ENCODE measurements at regions not wholly inside any gene's neighbourhood (a gene's known extent, or its start where the extent isn't known, plus 50 kb on each side); places are given as distances from the start of the nearest gene placed in this dataset.
"Not testable (repeated sequence)": the region's sequence is repeated elsewhere in the genome, so short reads cannot be mapped to it uniquely, and the experiment has no call there.

DNA sequence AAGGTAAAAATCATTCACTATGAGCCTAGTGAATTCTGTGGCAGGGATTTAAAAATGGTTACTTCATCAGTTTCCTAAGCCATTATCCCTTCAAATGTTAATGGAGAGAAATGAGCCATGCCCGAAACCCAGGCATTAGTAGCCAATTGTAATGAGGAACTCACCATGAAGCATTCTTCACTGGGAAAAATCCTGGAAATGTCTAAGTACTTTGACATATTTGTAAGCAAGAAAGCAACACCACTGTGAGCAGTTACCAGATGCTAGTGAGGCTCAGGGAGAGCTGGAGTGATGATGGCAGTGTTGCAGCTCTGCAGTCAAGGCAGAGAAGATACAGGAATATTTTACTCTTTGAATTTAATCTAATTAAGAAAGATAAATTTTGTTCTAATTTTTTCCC, 220.0 kb upstream of the MBL2 start:
- DNase-seq: no peak

DNA sequence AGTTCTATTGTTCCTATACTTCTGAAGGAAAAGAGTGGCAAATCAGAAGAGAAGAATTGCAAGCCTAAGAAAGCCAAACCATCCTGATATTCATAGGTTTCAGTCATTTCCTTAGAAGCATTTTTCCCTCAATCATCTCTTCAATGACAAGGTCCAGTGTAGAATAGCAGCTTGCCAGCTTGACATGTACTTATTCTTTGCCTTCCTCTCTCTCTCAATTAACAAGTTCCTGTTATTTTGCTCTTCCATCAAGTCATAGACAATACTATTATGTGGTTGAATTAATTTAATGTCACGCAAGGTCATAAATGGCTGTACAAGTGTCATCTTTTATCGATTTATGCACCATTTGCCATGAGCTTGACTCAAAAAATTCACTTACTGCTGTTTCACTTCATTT, 216.3 kb upstream of the MBL2 start:
- DNase-seq: no peak

DNA sequence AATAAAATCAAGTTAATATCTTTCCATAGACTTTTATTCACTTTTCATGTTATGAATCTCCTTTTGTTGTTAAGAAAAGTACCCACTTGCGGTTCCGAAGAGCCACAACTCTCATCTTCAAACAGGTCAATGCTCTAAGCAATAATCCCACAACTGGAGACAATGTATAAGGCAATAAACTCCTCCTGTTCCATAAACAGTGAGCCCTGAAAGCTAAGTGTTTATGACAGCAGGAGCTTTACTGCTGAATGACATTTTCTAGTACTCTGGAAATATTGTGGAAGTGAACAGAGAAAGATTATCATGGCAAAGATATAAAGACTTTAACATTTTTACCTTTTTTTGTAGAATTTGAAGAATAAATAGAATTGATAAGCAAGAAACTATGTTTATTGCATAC, 213.5 kb upstream of the MBL2 start:
- no peak for DNase-seq

DNA sequence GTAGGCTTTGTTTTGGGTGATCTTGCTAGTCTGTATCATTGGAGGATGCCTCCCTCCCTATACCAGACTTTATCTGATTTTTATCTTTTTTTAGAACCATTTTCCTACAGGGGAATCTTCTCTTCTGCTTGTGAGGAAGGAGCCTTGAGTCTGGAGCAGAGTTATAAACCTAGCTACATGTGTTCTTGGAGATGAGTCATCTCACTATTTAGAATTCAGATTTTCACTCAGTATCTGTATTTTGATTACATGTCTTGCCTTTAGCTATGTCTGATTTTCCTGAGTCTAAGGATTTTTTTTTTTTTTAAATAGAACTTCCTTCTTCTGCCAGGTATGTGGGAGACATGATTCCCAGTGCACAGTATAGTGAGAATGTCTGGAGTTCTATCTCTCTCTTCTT, 211.6 kb upstream of the MBL2 start:
- DNase-seq: no peak

DNA sequence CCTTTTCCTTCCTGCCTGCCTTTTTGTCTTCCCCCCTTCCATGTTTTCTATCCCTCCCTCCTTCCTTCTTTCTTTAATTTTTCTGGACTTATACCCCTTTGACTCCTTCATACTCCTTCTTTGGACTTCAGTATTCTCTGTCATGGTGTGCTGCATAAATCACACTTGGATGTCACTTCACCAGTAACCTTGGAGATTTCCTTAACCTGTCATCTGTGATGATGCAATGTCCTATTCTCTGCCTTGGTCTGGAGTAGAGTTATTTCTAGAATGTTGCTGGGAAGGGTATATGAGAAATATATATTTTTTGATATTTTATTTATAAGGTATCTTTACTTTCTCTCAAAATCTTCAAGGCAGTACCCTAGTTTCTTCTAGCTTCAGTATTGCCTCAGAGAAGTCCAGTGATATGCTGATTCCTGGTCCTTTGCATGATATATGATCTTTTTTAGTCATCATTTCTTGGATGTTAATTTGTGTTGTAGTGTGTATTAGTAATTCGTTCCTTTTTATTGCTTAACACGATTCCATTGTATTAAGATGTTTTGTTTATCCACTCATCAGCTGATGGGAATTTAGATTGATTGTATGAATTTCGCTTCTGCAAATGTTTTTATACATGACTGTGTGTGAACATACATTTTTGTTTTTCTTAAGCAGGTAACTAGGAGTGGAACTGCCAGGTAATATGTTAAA, 206.9 kb upstream of the MBL2 start:
- no peak for DNase-seq

DNA sequence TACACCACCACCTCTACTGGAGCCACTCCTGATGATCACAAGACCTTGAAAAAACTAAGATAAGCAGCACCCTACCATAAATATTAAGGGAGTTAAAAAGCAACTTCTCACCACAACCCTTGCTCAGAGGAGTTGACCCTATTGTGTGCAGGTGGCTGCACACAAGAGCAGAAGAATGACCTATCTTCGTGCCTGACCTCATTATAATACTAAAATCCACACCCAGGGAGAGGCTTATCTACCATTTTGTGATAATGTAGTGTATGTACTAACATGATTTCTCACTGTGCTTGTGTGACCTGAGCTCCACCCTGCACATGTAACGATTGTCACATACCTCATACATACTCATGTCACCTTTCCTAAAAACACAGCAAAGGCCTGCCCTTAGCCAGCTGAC, 205.0 kb upstream of the MBL2 start:
- no peak for DNase-seq

DNA sequence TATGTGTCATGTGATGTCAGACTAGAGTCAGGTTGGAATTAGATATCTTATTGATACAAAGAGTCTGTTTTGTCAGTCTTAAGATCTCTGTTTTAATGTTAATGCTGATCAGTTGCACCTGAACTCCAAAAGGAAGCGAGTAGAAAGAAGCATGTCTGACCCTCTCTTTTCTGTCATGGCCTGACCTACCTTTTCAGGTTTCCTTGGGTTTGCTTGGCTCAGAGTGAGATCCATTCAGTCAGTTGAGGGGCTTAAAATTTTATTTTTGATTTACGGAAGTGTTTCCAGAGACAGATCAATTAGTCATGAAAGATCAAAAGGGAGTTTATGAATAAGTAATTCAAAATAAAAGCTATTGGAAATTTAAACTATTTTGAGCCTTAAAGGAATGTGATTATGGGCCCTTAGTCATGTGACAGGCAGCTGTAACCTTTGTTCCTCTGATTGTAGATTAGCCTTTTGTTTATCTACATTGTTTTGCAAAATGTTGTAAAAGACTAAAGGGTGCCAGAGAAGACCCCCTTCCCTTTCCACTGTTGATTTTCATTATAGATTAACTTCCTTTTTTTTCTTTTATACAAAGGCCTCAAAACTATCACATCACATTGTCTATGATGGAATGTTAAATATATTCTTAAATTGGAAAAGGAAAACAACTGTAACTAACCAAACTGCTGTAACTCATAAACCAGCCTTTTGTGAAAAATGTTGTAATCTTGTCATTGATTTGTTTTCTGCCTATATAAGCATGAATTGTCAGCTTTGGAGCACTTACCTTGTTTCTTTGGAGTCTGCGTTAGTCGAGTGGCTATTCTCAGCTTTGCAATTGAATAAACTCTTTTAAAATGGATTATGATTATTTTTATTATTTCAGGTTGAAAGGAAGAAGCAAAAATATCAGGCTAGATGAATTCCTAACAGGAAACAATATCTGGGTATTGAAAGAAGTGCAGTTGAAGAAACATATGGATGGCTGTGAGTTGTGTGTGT, 195.5 kb upstream of the MBL2 start:
- DNase-seq: no peak

DNA sequence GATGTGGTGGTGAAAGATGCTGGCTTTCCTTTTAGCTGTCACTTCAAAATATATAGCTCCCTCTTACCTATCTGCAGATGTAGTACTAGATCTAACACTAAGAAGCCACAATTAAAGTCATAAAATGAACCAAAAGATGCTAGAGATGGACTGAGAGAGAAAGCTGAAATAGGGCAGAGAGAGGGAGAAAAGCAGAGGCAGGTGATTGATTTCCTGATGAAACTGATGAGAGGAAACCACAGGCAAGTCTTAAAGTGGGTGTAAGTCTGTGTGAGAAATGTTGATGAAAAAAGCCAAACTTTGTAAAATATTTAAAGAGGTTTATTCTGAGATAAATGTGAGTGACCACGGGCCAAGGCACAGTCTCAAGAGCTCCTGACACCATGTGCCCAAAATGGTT, 194.3 kb upstream of the MBL2 start:
- no peak for DNase-seq

DNA sequence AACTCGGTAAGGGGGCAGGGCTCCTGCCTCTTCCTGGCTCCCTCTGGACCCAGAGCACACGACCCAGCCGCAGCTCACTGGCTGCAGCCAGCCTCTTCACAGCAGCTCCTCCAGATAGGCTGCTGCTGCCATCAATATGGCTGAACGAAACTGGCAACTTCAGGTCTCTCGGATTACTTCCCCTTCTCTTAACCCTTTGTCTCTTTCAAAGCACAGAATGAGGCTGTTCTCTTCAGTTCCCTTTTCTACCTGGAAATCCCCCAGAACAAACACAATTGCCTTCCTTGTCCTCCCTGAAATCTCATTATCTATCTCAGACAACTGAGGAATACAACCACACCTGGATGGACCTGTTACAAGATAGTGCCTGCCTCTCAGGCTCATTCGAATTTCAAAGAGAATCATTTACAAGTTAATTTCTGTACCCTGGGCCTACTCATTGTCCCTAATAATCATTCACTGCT, 193.4 kb upstream of the MBL2 start:
- DNase-seq: no peak

DNA sequence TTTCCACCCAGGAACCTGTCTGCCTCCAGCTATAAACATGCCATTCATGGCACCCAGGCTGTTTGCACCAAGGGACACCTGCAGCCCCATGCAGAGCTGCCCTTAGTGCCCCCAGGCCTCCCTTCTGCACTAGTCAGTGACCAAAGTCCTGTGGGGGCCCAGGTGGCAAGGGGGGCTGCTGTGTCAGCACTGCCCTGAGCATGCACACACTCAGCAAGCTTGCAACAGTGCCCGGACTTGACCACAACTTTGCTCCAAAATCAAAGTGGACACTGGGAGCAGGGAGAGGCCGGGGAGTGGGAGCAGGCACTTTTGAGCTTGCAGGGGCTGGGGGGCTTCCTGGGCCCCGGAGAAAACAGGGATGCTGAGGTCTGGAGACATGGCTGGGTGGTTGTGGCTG, 192.9 kb upstream of the MBL2 start:
- DNase-seq: no peak

DNA sequence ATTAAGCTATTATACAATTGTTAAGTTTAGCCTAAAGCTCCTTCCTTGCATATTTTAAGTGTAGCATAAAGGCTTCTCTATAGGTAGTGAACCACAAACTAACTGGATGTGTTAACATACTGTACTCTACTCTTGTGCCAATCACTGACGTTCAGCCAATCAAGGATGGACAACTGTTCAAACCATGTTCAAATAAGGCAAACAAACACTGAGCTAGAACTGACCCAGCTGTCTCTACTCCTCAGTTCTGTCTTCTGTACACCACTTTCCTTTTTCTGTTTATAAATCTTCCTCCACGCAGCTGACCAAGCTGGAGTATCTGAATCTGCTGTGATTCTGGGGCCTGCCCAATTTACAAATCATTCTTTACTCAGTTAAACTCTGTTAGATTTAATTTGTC, 188.7 kb upstream of the MBL2 start:
- DNase-seq: no peak

DNA sequence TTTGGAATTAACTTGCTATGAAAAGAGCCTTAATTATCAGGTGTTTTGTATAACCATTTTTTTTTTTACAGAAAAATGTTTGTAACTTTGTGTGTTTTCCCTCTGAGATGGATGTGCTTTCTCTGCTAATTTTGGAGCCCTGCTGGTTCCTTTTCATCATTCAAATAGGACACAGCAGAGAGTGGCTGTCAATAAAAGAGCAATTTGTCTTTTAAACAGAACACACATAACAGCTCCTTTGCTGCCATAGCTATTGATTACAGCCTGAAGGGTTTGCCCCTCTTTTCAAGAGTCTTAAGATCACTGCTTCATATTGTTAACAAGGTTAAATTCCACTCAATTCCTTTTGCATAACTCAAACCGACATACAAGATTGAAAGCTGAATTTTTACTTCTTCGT, 187.2 kb upstream of the MBL2 start:
- no peak for DNase-seq

DNA sequence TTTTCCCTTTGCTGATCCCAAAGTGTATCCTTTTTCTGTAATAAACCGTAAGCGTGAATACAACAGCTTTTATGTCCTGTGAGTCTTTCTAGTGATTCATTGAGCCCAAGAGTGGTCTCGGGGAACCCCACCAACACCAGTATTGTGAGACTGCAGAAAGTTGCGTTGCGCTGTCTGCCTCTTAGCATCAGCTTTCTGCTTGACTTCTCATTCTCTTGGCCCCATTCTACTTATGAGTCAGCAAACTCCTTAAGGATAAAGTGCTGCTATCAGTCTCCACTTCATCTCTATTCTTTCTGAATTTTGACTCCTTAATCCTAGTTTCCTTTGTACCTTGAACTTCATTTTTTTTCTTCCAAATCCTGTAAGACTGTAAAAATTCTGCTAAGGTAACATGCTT, 184.3 kb upstream of the MBL2 start:
- peak; percentile 4 for DNase-seq

DNA sequence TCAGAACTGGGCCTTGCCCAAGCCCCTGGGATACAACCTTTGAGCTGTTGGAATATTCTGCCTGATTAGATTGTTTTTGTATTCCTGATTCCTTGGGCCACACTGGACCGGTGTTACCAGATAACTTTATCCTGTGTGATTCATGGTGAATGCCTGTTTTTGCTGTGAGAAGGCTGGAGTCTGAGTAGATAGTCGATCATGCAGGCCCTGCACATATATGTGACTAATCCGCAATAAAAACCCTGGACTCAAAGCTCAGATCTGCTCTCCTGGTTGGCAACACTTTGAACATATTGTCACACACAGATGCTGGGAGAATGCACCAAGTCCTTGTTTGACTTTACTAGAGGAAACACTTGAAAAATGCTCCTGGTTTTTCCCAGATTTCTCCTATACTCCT, 183.9 kb upstream of the MBL2 start:
- peak; percentile 35 for DNase-seq

DNA sequence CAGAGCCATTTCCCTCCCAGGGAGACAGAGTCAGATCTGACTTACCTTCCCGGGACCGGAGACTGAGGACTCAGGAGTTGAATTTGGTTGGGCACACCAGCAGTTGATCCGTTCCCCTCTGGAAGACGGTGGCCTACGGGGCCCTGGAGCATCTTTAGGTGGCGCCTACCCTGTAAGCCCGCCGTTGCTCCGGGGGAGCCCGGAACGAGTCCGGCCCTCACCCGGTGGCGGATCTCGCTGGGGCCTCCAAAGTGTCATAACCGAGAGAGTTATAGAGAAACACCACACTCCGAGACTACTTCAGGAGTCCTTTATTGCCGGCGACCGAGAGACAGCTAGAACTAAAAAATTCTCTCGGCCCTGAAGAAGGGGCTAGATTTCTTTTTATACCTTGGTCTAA, 182.8 kb upstream of the MBL2 start:
- DNase-seq: no peak

DNA sequence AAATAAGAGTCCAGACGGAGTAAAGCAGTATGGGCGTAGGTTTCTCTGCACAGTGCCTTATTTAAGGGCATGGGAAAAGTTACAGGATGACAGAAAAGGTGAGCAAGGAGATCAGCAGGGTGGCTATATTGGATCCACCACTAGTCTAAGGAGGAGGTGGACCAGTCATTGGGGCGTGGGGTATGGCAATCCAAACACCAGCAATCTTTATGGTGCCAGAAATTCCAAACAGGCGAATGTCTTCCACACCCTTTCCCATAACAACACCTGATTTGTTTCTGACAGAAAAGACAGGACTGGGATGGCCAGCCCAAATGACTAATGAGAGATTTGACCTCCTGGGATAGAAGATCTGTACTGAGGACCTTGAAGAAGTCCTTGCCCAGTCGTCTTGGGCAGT, 181.8 kb upstream of the MBL2 start:
- no peak for DNase-seq

DNA sequence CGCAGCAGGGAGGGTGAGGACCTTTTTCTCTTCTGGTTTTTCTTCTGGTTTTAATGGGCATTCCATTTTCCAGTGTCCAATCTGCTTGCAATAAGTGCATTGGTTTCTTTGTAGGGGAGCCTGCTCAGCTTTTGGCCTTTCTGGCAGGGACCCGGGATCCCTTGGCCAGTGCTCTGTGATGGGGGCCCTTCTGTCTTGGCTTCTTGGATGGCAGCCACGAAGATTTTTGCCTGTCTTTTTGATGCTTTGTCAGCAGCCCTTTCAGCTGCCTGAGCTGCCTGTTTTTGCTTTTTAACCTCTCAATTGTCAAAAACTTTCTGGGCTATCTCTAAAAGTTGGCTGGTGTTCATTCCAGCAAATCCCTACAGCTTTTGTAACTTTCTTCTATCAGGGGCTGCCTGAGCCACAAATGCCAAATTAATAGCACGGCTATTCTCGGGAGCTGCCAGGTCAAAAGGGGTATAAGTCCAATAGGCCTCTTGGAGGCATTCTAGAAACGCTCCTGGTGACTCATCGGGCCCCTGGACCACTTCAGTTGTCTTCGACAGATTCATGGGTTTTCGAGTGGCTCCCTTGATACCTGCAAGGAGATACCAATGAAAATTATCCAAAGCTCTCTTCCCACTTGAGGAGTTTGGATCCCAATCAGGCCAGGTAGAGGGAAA, 179.9 kb upstream of the MBL2 start:
- no peak for DNase-seq

DNA sequence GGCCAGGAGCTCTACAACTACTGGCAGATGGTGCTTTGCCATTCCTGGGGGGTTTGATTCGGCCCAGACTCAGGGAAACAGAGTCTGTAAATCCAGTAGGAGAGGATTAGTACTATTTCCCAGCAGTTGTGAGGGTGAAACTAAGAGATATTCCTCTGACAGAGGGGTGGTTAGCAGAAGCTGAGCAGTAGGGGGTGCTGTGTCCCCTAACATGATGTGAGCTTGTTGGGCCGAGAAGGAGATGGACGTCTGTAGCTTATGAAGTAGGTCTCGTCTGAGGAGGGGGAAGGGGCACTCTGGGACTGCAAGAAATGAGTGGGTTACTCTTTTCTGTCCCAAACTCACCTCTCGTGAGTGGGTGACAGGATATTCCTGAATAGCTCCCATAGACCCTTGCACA, 179.2 kb upstream of the MBL2 start:
- DNase-seq: peak; percentile 24

DNA sequence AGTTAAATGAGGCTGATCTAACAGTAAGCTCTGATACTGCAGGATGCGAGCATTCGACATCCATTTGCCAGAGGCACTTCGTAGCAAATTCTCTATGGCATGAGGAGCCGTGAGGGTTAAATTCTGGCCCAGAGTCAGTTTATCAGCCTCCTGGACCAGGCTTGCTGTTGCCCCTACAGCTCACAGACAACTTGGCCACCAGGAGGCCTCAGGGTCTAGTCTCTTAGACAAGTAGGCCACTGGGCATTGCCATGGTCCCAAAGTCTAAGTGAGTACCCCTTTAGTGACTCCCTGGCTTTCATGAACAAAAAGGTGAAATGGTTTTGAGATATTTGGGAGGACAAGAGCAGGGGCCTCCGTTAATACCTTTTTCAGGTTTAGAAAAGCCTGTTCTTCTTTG, 178.0 kb upstream of the MBL2 start:
- no peak for DNase-seq

DNA sequence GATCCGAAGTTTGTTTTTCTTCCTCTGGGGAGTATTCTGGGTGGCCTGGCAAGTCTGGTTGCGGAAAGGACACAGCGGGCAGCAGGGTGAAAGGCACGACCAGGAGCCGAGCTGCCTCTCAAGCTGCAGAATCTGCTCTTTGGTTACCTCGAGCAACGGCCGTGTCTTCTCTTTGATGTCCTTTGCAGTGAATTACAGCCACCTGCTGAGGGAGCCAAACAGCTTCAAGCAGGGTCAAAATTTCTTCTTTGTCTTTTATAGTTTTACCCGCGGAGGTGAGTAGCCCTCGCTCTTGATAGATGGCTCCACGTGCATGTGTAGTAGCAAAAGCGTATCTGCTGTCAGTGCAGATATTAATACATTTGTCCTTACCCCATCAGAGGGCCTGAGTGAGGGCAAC, 177.3 kb upstream of the MBL2 start:
- no peak for DNase-seq

DNA sequence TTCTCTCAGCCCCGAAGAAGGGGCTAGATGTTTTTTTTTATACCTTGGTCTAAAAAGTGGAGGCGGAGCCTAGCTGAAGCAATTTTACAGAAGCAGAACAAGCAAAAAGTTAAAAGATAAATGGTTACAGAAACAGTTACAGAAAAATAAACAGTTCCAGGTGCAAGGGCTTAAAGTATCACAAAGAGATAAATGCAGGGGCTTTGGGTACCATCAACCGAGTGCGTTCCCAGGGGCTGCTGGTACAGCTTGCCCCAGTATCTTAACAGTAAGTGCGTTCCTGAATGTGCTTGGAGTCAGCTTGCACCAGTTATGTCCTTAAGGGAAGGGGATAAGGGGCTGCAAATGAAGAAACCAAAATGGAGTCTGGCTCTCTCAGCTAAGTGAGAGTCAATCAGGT, 173.9 kb upstream of the MBL2 start:
- DNase-seq: no peak

DNA sequence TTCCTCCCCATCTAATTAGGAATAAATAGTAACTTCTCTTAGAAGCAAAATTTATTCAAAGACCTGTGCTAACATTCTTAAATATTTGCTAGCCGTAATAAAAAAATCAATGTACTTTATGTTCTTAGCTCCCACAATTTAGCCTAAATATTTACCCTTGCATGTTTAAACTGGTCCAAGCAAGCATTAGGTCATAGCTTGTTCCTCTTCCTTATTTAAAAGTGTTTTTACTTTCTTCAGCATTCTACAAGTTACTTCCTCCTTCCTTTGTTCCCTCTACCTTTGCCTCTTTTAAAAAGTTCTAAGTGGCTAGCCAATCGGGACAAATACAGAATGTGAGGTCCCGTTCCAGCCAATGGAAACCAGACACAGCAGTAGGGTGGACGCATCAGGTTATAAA, 172.9 kb upstream of the MBL2 start:
- not testable (repeated sequence) for DNase-seq

DNA sequence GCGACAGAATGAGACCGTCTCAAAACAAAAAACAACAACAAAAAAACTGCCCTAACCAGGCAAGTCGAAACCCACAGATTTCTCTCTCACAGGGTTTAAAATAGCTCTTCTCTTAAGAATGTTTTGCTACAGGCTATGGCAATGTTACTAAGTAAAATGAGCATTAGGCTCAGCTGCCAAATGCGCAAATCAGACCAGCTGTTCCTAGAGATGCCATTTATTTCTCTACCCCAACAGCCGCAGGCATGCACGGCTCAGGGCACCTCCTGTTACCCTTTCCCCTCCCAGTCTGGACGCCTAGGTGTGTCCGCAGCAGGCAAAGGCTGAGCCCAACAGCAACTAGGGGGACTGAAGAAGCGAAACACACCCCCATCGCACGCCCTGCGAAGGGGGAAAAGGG, 168.3 kb upstream of the MBL2 start:
- DNase-seq: no peak

DNA sequence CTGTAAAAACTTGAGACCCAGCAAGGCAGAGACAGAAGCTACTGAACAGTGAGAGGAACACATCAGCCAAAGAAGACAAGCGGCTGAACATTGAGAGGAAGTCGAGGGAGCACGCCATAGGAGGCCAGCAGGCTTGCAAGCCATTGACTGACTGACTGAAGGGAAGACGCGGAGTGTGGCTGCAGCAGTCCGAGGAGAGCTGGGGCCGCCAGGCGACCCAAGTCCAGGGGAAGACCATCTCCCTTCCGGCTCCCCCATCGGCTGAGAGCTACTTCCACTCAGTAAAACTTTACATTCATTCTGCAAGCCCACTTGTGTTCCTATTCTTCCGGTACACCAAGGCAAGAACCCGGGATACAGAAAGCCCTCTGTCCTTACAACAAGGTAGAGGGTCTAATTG, 167.3 kb upstream of the MBL2 start:
- no peak for DNase-seq

Data from fibroblast of skin of right quadriceps (primary cell).